HG02610 (cell line): ENCODE measurements at regions not wholly inside any gene's neighbourhood (a gene's known extent, or its start where the extent isn't known, plus 50 kb on each side); places are given as distances from the start of the nearest gene placed in this dataset.

Experiments used
- ATAC-seq: cut with Tn5 transposase; IDR thresholded peaks from one replicate; pipeline ENCODE4 v1.9.1; 2021; ENCODE audit warnings: mild to moderate bottlenecking, moderate library complexity; ENCODE audit not compliant: unreplicated experiment

- ATAC-seq = no peak
Observed at GRCh38 chr14:87334997-87335685, 657.8 kb downstream of the GALC start.

- no peak for ATAC-seq
Observed at GRCh38 chr14:87331991-87332390, 661.0 kb downstream of the GALC start.

- ATAC-seq = no peak
Observed at GRCh38 chr14:87325741-87326140, 667.2 kb downstream of the GALC start.

GRCh38 chr14:87323191-87323590 is 669.8 kb downstream of the GALC start:
- no peak for ATAC-seq

- ATAC-seq = no peak
Observed at GRCh38 chr14:87321548-87321947, 671.4 kb downstream of the GALC start.

GRCh38 chr14:87312894-87313205 is 680.1 kb downstream of the GALC start:
- ATAC-seq = no peak

GRCh38 chr14:87312169-87312893 is 680.7 kb downstream of the GALC start:
- ATAC-seq = no peak

GRCh38 chr14:87309557-87309956 is 683.4 kb downstream of the GALC start:
- no peak for ATAC-seq

- ATAC-seq = no peak
Observed at GRCh38 chr14:87306409-87307168, 686.4 kb downstream of the GALC start.

- no peak for ATAC-seq
Observed at GRCh38 chr14:87305345-87305744, 687.6 kb downstream of the GALC start.

- ATAC-seq = no peak
Observed at GRCh38 chr14:87304404-87304803, 688.6 kb downstream of the GALC start.

GRCh38 chr14:87286826-87287225 is 706.2 kb downstream of the GALC start:
- no peak for ATAC-seq

GRCh38 chr14:87286191-87286590 is 706.8 kb downstream of the GALC start:
- ATAC-seq = no peak

GRCh38 chr14:87285506-87285905 is 707.5 kb downstream of the GALC start:
- no peak for ATAC-seq

- no peak for ATAC-seq
Observed at GRCh38 chr14:87283547-87283946, 709.4 kb downstream of the GALC start.

GRCh38 chr14:87282266-87282665 is 710.7 kb downstream of the GALC start:
- ATAC-seq = no peak

- ATAC-seq = no peak
Observed at GRCh38 chr14:87278415-87278814, 714.6 kb downstream of the GALC start.

- no peak for ATAC-seq
Observed at GRCh38 chr14:87271331-87271730, 721.7 kb downstream of the GALC start.

- no peak for ATAC-seq
Observed at GRCh38 chr14:87268997-87269396, 724.0 kb downstream of the GALC start.

- ATAC-seq = no peak
Observed at GRCh38 chr14:87264796-87265195, 728.2 kb downstream of the GALC start.

GRCh38 chr14:87264272-87264785 is 728.7 kb downstream of the GALC start:
- no peak for ATAC-seq

GRCh38 chr14:87261621-87262020 is 731.4 kb downstream of the GALC start:
- no peak for ATAC-seq
